Common myeloid progenitor, CD34-positive (primary cell): ENCODE measurements at regions not wholly inside any gene's neighbourhood (a gene's known extent, or its start where the extent isn't known, plus 50 kb on each side); places are given as distances from the start of the nearest gene placed in this dataset.
"Not testable (repeated sequence)": the region's sequence is repeated elsewhere in the genome, so short reads cannot be mapped to it uniquely, and the experiment has no call there.

Experiments used
- CTCF ChIA-PET: fragments of 350-600 bp; sonication (Branson Sonifier 250); formaldehyde crosslinking; loops from one replicate; lab custom pipeline; 2021; ENCODE audit warnings: antibody characterized with exemption; lab: Charles Lee
- POLR2A ChIA-PET: fragments of 350-600 bp; sonication (Branson Sonifier 250); formaldehyde crosslinking; loops from one replicate; lab custom pipeline; 2021; ENCODE audit warnings: antibody characterized with exemption; lab: Charles Lee
- DNase-seq, 3 donors: peaks; one replicate each; pipeline versions ENCODE4 v3.0.0 to v3.0.0-alpha.2; 2013
- H3K27ac ChIP-seq, 2 experiments: 1 replicate in 1 of 2; 2 replicates in 1 of 2; pipeline ENCODE4 v1.7.0; 2013; ENCODE audit warnings: inconsistent platforms in 2 of 2, low read length in 2 of 2, mild to moderate bottlenecking in 2 of 2, low read depth in 1 of 2, moderate library complexity in 1 of 2; ENCODE audit not compliant: severe bottlenecking in 2 of 2, insufficient read depth in 1 of 2, poor library complexity in 1 of 2
- H3K27me3 ChIP-seq, 5 experiments: replicated peaks in 2 of 5; 1 replicate in 3 of 5; 2 replicates in 2 of 5; pipeline versions ENCODE4 v1.6.1 to v1.7.0; 2013; ENCODE audit warnings: low read length in 4 of 5, mild to moderate bottlenecking in 2 of 5, moderate library complexity in 2 of 5, inconsistent platforms in 1 of 5; ENCODE audit not compliant: insufficient read depth in 5 of 5, control insufficient read depth in 4 of 5
- H3K36me3 ChIP-seq, 4 experiments: 1 replicate in 2 of 4; 2 replicates in 2 of 4; pipeline versions ENCODE4 v1.6.1 to v1.7.0; 2013; ENCODE audit warnings: low read length in 3 of 4, control low read depth in 1 of 4, mild to moderate bottlenecking in 1 of 4; ENCODE audit not compliant: control insufficient read depth in 4 of 4, insufficient read depth in 4 of 4
- H3K4me1 ChIP-seq, 4 experiments: 1 replicate in 3 of 4; 2 replicates in 1 of 4; pipeline versions ENCODE4 v1.6.1 to v1.7.1; 2013; ENCODE audit warnings: low read length in 3 of 4, mild to moderate bottlenecking in 3 of 4, control low read depth in 1 of 4, inconsistent platforms in 1 of 4, moderate library complexity in 1 of 4; ENCODE audit not compliant: control insufficient read depth in 4 of 4, insufficient read depth in 4 of 4; ENCODE audit errors: control extremely low read depth in 1 of 4
- H3K4me3 ChIP-seq, 7 experiments: 1 replicate in 4 of 7; 2 replicates in 3 of 7; pipeline versions ENCODE4 v1.5.1 to v1.7.0; 2013; ENCODE audit warnings: mild to moderate bottlenecking in 7 of 7, low read length in 6 of 7, moderate library complexity in 6 of 7, inconsistent platforms in 2 of 7, low read depth in 2 of 7, control low read depth in 1 of 7; ENCODE audit not compliant: insufficient read depth in 4 of 7, control insufficient read depth in 1 of 7; ENCODE audit errors: extremely low read depth in 1 of 7
- H3K9me3 ChIP-seq, 5 experiments: 1 replicate in 4 of 5; 2 replicates in 1 of 5; pipeline versions ENCODE4 v1.6.1 to v1.7.1; 2013; ENCODE audit warnings: low read length in 4 of 5, mild to moderate bottlenecking in 2 of 5, inconsistent platforms in 1 of 5, low read depth in 1 of 5, moderate library complexity in 1 of 5; ENCODE audit not compliant: control insufficient read depth in 4 of 5, insufficient read depth in 2 of 5; ENCODE audit errors: control extremely low read depth in 1 of 5
- WGBS: methylation state at CpG from one replicate; pipeline ENCODE4 v1.1.5; 2013; ENCODE audit not compliant: insufficient coverage; 5-methylcytosine and 5-hydroxymethylcytosine counted together

DNA sequence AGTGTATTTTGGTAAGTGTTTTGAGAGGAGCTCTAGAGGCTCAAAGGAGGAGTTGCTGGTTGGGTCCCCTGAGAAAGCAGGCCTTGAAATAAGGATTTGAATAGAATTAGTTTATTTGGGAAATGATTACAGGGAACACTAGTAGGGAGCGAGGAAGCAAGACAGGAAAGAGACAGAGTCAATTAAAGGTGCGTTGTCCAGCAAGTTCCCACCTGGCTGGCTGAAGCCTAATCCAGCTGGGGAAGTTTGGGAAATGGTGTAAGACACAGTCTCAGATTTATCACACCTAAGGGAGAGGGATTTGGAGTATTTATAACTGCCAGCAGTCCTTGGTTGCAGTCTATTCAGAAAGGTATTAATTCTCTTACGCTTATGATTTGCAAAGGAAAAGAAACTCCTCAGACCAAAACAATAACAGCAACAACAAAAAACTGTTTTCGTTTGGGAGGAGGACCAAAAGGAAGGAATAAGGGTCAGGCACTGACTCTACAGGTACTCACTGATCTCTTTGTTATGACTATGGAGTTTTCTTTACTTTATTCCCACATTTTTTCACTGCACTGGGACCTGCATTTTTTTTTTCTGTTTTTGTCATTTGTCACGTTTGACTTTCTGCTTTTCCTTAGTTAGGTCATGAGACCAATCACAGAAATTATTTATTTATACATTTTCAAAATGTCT, 780.8 kb downstream of the TTLL7 start:
- 100% methylated on average over 3 of the region's 5 CpGs for WGBS
- H3K4me1 ChIP-seq, H3K27ac ChIP-seq, H3K9me3 ChIP-seq, POLR2A ChIA-PET, CTCF ChIA-PET, H3K4me3 ChIP-seq, H3K27me3 ChIP-seq, H3K36me3 ChIP-seq, DNase-seq: not testable (repeated sequence)

DNA sequence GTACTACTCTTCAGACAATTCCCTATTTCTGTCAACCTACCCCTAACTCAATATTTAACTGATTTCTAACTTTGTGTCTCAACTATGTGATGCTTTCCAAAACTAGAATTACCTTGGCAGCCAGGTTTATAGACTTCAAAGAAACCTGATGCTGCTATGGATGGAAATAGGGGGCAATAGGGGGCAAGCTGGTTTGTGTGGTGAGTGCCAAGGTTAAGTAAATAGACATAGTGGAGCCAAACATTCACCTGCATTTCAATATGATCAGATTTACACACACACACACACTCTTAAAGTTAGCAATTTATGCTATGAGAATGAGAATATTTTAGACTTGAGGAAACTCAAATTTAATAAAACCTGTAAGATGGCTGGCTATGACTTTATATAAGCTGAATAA, 784.6 kb downstream of the TTLL7 start:
- H3K27ac ChIP-seq, CTCF ChIA-PET, H3K4me1 ChIP-seq, H3K4me3 ChIP-seq, POLR2A ChIA-PET, DNase-seq, H3K27me3 ChIP-seq, H3K9me3 ChIP-seq, H3K36me3 ChIP-seq: not testable (repeated sequence)

DNA sequence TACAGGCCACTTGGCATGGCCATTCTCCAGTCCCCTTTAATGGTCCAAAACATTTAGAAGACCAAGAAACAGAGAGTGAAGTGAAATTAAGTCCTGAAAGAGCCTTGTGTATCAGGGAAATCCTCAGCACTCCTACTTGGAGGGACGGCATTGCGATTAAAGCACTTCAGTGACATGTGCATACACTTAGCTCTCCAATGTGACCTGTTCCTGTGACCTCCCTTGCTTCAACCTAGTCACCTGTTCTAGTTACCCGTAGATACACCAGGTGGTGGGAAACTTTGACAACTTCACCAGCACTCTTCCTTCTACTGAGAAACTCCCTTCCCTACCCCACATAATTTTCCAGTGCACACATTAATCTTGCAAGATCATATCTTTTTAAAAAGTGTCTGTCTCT, 785.3 kb downstream of the TTLL7 start:
- H3K9me3 ChIP-seq, CTCF ChIA-PET, H3K4me3 ChIP-seq, H3K36me3 ChIP-seq, H3K27ac ChIP-seq, H3K4me1 ChIP-seq, H3K27me3 ChIP-seq, POLR2A ChIA-PET, DNase-seq: not testable (repeated sequence)
- no CpG with 5 or more reads among the region's 3 CpGs for WGBS

DNA sequence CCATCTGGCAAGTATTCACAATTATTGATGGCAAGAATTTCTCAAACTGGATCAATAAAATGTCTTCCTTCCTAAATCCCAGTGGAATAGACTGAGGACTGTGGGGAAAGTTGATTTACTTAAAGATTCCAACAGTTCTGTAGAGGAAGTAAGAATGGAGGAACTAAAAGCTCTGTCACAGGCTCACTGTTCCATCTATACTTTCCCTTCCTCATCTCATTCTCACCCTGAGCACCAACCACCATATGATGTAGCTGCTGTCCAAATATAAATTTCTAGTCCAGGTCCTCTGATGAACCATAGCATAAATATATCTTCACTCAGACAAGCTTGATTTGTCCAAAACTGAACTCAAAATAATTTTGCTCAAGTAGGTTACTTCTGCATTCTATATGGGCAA, 786.9 kb downstream of the TTLL7 start:
- DNase-seq, POLR2A ChIA-PET, H3K4me3 ChIP-seq, H3K27ac ChIP-seq, H3K36me3 ChIP-seq, CTCF ChIA-PET, H3K27me3 ChIP-seq, H3K4me1 ChIP-seq, H3K9me3 ChIP-seq: not testable (repeated sequence)

DNA sequence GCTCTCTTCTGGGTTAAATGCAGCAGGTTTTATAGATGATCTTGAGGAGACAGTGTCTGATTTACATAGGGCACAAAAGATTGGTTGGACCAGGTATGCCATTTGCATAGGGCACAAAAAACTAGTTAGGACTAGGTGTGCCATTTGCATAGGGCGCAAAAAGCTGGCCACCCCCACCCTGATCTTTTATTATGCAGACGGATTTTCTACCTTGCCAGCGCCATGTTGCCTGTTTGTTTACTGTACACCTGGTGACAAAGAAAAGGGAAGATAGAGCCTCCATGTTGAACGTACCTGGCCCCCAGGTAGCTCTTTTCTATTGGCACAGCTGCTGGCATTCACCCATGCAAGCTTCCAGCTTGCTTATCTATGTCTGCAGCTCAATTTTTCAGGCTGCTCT, 790.4 kb downstream of the TTLL7 start:
- H3K9me3 ChIP-seq, H3K4me3 ChIP-seq, H3K27me3 ChIP-seq, DNase-seq, H3K36me3 ChIP-seq, POLR2A ChIA-PET, H3K27ac ChIP-seq, CTCF ChIA-PET, H3K4me1 ChIP-seq: not testable (repeated sequence)
- WGBS: 100% methylated on average over 3 of the region's 4 CpGs

DNA sequence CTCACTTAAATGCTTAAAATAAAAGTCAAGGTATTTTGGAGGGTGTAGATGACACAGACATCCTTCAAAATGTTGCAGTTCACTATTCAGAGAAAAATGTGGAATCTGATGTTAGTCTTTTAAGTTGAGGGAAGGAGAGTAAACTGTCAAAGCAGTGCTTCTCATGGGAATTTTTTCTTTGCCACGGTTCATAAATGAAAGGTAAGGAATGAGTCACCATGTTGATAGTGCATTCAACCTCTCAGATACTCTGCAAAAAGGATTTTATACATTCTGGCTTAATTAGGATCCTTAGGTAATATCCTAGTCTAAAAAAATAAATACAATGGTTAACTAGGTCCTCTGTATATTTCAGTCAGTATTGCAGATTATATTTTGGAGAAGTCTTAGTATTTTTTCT, 804.3 kb downstream of the TTLL7 start:
- CTCF ChIA-PET, H3K27ac ChIP-seq: not testable (repeated sequence)

DNA sequence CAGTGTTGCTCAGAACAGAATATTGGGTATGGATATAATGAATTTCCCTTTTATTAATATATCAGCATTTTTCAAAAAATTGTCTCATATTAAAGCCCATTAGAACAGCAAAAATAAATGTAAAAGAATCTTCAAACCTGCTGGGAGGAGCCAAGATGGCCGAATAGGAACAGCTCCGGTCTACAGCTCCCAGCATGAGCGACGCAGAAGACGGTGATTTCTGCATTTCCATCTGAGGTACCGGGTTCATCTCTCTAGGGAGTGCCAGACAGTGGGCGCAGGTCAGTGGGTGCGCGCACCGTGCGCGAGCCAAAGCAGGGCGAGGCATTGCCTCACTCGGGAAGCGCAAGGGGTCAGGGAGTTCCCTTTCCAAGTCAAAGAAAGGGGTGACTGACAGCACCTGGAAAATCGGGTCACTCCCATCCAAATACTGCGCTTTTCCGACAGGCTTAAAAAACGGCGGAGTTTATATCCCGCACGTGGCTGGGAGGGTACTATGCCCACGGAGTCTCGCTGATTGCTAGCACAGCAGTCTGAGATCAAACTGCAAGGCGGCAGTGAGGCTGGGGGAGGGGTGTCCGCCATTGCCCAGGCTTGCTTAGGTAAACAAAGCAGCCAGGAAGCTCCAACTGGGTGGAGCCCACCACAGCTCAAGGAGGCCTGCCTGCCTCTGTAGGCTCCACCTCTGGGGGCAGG, 816.8 kb downstream of the TTLL7 start:
- POLR2A ChIA-PET, H3K27ac ChIP-seq, CTCF ChIA-PET, H3K4me3 ChIP-seq, H3K4me1 ChIP-seq, DNase-seq, H3K9me3 ChIP-seq, H3K36me3 ChIP-seq, H3K27me3 ChIP-seq: not testable (repeated sequence)
- 100% methylated on average over 1 of the region's 26 CpGs for WGBS

More for the DNA sequence above, 804.3 kb downstream of the TTLL7 start:
- H3K9me3 ChIP-seq, H3K4me3 ChIP-seq, POLR2A ChIA-PET, H3K4me1 ChIP-seq, DNase-seq, H3K27me3 ChIP-seq, H3K36me3 ChIP-seq: not testable (repeated sequence)
- no CpG with 5 or more reads among the region's 1 CpG for WGBS
